Epithelial cell of proximal tubule (primary cell): ENCODE measurements at regions not wholly inside any gene's neighbourhood (a gene's known extent, or its start where the extent isn't known, plus 50 kb on each side); places are given as distances from the start of the nearest gene placed in this dataset.

Experiments
- DNase-seq: peaks from one replicate; pipeline ENCODE4 v3.0.0-alpha.2; 2011; ENCODE audit warnings: low read depth
- H3K4me3 ChIP-seq: 2 replicates; pipeline ENCODE4 v1.5.1; 2011; ENCODE audit warnings: low read depth, mild to moderate bottlenecking, low read length
- CTCF ChIP-seq: conservative IDR thresholded peaks from 2 replicates; pipeline ENCODE4 v1.5.1; 2012; ENCODE audit warnings: low read depth, mild to moderate bottlenecking, low read length

GRCh38 chr2:19138264-19138825 lies 220.1 kb downstream of the OSR1 start:
- DNase-seq: no peak
- TF ChIP-seq CTCF: no peak

DNA sequence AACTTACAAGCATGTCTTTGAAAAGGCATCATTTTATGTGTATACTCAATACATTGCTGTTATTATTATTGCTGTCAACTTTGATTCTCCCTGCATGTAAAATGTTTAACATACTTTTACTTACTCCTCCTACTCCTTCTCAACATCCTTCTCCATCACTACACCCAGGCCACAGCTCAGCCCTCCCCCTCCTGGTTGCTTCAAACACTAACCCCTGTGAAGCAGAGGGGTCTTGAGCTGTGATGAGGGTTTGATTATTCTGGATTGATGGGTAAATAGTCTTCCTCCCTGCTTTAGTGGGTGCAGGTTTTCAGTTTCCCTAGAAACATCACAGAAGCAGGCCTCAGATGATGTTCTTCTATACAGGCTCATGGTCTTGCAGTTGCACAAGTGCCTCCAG lies 221.0 kb downstream of the OSR1 start:
- no peak overlapping the region for H3K4me3 ChIP-seq
- DNase-seq: no peak
- no peak for TF ChIP-seq CTCF

More at GRCh38 chr2:19138264-19138825, 220.1 kb downstream of the OSR1 start:
- no peak overlapping the region for H3K4me3 ChIP-seq

GRCh38 chr2:19132967-19133366 lies 225.5 kb downstream of the OSR1 start:
- H3K4me3 ChIP-seq: no peak overlapping the region
- TF ChIP-seq CTCF: no peak
- DNase-seq: no peak

GRCh38 chr2:19131871-19132270 lies 226.6 kb downstream of the OSR1 start:
- H3K4me3 ChIP-seq: no peak overlapping the region
- no peak for DNase-seq
- TF ChIP-seq CTCF: no peak

- TF ChIP-seq CTCF: no peak
- no peak for DNase-seq
- H3K4me3 ChIP-seq: no peak overlapping the region
Measured at GRCh38 chr2:19128148-19128547, 230.3 kb downstream of the OSR1 start.

DNA sequence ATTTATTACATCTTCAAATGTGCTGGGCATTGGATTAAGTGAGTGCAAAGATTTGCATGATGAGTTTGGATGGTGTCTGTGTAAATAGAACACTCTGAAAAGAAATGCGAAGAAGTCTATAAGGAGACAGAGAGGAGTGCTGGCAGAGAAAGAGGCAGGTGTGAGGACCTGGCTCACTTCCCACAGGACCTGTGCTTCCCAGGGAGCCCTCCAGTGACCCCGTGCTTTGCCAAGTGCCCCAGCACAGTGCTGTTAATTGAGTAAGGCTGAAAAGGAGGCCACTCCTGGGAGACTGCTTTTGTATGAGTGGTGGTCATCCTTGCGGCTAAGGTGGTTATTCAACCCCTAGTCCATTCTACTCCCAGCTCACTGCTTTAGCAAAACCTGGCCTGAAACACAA lies 230.8 kb downstream of the OSR1 start:
- DNase-seq: no peak
- no peak for TF ChIP-seq CTCF
- no peak overlapping the region for H3K4me3 ChIP-seq

- no peak overlapping the region for H3K4me3 ChIP-seq
- TF ChIP-seq CTCF: no peak
- DNase-seq: no peak
Measured at GRCh38 chr2:19125901-19126680, 232.3 kb downstream of the OSR1 start.
